B cell (primary cell): ENCODE measurements at regions not wholly inside any gene's neighbourhood (a gene's known extent, or its start where the extent isn't known, plus 50 kb on each side); places are given as distances from the start of the nearest gene placed in this dataset.

Experiments
- ATAC-seq: fragments of 200-7000 bp; cut with Tn5 transposase; one replicate; pipeline ENCODE4 v1.10.0; 2021; ENCODE audit warnings: low read depth, mild to moderate bottlenecking, moderate number of reproducible peaks, moderate library complexity
- CTCF ChIA-PET: fragments of 350-600 bp; sonication (Branson Sonifier 250); formaldehyde crosslinking; loops from one replicate; lab custom pipeline; 2021; ENCODE audit warnings: antibody characterized with exemption, inconsistent platforms; lab: Charles Lee
- POLR2A ChIA-PET: fragments of 350-600 bp; sonication (Branson Sonifier 250); formaldehyde crosslinking; loops from one replicate; lab custom pipeline; 2021; ENCODE audit warnings: antibody characterized with exemption; lab: Charles Lee
- DNase-seq: peaks from one replicate; pipeline ENCODE4 v3.0.0; 2013
- H2AFZ ChIP-seq: 2 replicates; pipeline ENCODE4 v1.6.1; 2012; ENCODE audit warnings: mild to moderate bottlenecking, low read depth, low read length; ENCODE audit not compliant: insufficient read depth, poor library complexity, severe bottlenecking
- H3K27ac ChIP-seq, 2 donors: 1 replicate in 1 of 2; 2 replicates in 1 of 2; pipeline ENCODE4 v1.5.1; 2012 to 2013; ENCODE audit warnings: low read length in 2 of 2, mild to moderate bottlenecking in 2 of 2, moderate library complexity in 1 of 2
- H3K27me3 ChIP-seq, 4 experiments: fragments of 200-600 bp in 1 of 4; sonication (generic) in 1 of 4; replicated peaks in 1 of 4; 1 replicate in 2 of 4; 2 replicates in 2 of 4; pipeline versions ENCODE4 v1.6.1 to v1.7.0; 2013 to 2016; ENCODE audit warnings: low read length in 3 of 4, mild to moderate bottlenecking in 2 of 4, mixed read lengths in 1 of 4, moderate library complexity in 1 of 4; ENCODE audit not compliant: insufficient read depth in 4 of 4, control insufficient read depth in 3 of 4; ENCODE audit errors: control extremely low read depth in 1 of 4
- H3K36me3 ChIP-seq, 2 experiments: replicated peaks in 1 of 2; 1 replicate in 1 of 2; 2 replicates in 1 of 2; pipeline versions ENCODE4 v1.6.1 to v1.7.1; 2013; ENCODE audit warnings: low read length in 1 of 2; ENCODE audit not compliant: insufficient read depth in 2 of 2, control insufficient read depth in 1 of 2; ENCODE audit errors: control extremely low read depth in 1 of 2, extremely low read depth in 1 of 2
- H3K4me1 ChIP-seq, 2 donors: fragments of 200-600 bp in 1 of 2; sonication (generic) in 1 of 2; 1 replicate in 1 of 2; 2 replicates in 1 of 2; pipeline versions ENCODE4 v1.5.1 to v1.6.1; 2013 to 2017; ENCODE audit warnings: low read length in 2 of 2; ENCODE audit not compliant: control insufficient read depth in 2 of 2, insufficient read depth in 2 of 2
- H3K4me2 ChIP-seq: replicated peaks from 2 replicates; pipeline ENCODE3; 2012; ENCODE audit warnings: mild to moderate bottlenecking, low read depth, low read length; ENCODE audit not compliant: poor library complexity, severe bottlenecking
- H3K4me3 ChIP-seq, 5 experiments: fragments of 200-600 bp in 1 of 5; sonication (generic) in 1 of 5; 1 replicate in 3 of 5; 2 replicates in 2 of 5; pipeline versions ENCODE4 v1.5.1 to v1.7.0; 2011 to 2016; ENCODE audit warnings: low read length in 4 of 5, mild to moderate bottlenecking in 4 of 5, low read depth in 2 of 5, control low read depth in 1 of 5, moderate library complexity in 1 of 5; ENCODE audit not compliant: insufficient read depth in 1 of 5; ENCODE audit errors: control extremely low read depth in 1 of 5, extremely low read depth in 1 of 5
- H3K79me2 ChIP-seq: fragments of 200-600 bp; sonication (generic); one replicate; pipeline ENCODE4 v1.6.0; 2016; ENCODE audit warnings: low read length; ENCODE audit not compliant: control insufficient read depth, insufficient read depth
- H3K9ac ChIP-seq: fragments of 200-600 bp; sonication (generic); 2 replicates; pipeline ENCODE4 v1.6.1; 2017; ENCODE audit warnings: mild to moderate bottlenecking, low read length, moderate library complexity
- H3K9me3 ChIP-seq, 3 donors: one replicate each; pipeline versions ENCODE4 v1.6.1 to v1.7.1; 2013; ENCODE audit warnings: low read length in 2 of 3; ENCODE audit not compliant: control insufficient read depth in 2 of 3, insufficient read depth in 1 of 3; ENCODE audit errors: control extremely low read depth in 1 of 3
- H4K20me1 ChIP-seq: 2 replicates; pipeline ENCODE4 v1.6.0; 2012; ENCODE audit warnings: mild to moderate bottlenecking, low read length; ENCODE audit not compliant: insufficient read depth, control insufficient read depth, poor library complexity, severe bottlenecking
- H3K27ac Mint-ChIP-seq: one replicate; pipeline ENCODE4 v1.8.0; 2021; ENCODE audit warnings: mixed read lengths
- H3K27me3 Mint-ChIP-seq: one replicate; pipeline ENCODE4 v1.8.0; 2021; ENCODE audit warnings: mixed read lengths
- H3K4me1 Mint-ChIP-seq: one replicate; pipeline ENCODE4 v1.8.0; 2021; ENCODE audit warnings: mixed read lengths
- H3K4me3 Mint-ChIP-seq: one replicate; pipeline ENCODE4 v1.8.0; 2021; ENCODE audit warnings: mixed read lengths
- H3K9me3 Mint-ChIP-seq: one replicate; pipeline ENCODE4 v1.8.0; 2022; ENCODE audit warnings: mixed read lengths; ENCODE audit not compliant: insufficient read depth
- EZH2 ChIP-seq: IDR thresholded peaks from 2 replicates; pipeline ENCODE4 v1.6.1; 2012; ENCODE audit warnings: borderline replicate concordance, low read depth, mild to moderate bottlenecking, moderate library complexity, low read length; ENCODE audit not compliant: insufficient read depth, poor library complexity, severe bottlenecking
- WGBS: methylation state at CpG from one replicate; pipeline ENCODE4 v1.1.5; 2013; ENCODE audit warnings: missing lambda C conversion rate; ENCODE audit not compliant: insufficient coverage; 5-methylcytosine and 5-hydroxymethylcytosine counted together
- intact Hi-C: fragments of 100-400 bp; cut with micrococcal nuclease; formaldehyde crosslinking; loops from one replicate; pipeline ENCODE4 v1.10.0; 2022
- TF ChIP-seq, protein P1 (sequence below): fragments of 200-600 bp; IDR thresholded peaks from one replicate; pipeline ENCODE4 v1.8.0; 2022; ENCODE audit warnings: antibody characterized with exemption, mild to moderate bottlenecking

GRCh38 chr11:116368784-116369183 is 404.0 kb downstream of the BUD13 start:
- Histone ChIP-seq H3K4me3 (no peak overlapping the region), H3K9ac (no peak overlapping the region), H3K9me3 (peaks cover 0 to 11% (median 0%) of the 10 kb centered on the region in 3 donors), H3K79me2 (no peaks in the 10 kb centered on the region), H2AFZ (no peak overlapping the region), H3K4me2 (no peak overlapping the region), H3K27me3 (peaks cover 0 to 3% (median 0%) of the 10 kb centered on the region in 4 experiments), H3K36me3 (no peaks in the 10 kb centered on the region), H3K27ac (no peak overlapping the region), H4K20me1 (no peaks in the 10 kb centered on the region), H3K4me1 (no peaks in the 10 kb centered on the region)
- intact Hi-C loops, result no loop called here
- H3K27me3 Mint-ChIP-seq, result peaks cover 3% of the 10 kb centered on the region
- POLR2A ChIA-PET, result no interaction called here
- CTCF ChIA-PET, result no interaction called here
- DNase-seq, result no peak
- no peak for ATAC-seq
- no peaks in the 10 kb centered on the region for H3K9me3 Mint-ChIP-seq
- WGBS, result 65% methylated on average over 4 of the region's 5 CpGs
- H3K4me1 Mint-ChIP-seq, result no peaks in the 10 kb centered on the region
- no peak overlapping the region for H3K27ac Mint-ChIP-seq
- no peak overlapping the region for H3K4me3 Mint-ChIP-seq
- no peak for TF ChIP-seq EZH2
- TF ChIP-seq, protein P1, sequence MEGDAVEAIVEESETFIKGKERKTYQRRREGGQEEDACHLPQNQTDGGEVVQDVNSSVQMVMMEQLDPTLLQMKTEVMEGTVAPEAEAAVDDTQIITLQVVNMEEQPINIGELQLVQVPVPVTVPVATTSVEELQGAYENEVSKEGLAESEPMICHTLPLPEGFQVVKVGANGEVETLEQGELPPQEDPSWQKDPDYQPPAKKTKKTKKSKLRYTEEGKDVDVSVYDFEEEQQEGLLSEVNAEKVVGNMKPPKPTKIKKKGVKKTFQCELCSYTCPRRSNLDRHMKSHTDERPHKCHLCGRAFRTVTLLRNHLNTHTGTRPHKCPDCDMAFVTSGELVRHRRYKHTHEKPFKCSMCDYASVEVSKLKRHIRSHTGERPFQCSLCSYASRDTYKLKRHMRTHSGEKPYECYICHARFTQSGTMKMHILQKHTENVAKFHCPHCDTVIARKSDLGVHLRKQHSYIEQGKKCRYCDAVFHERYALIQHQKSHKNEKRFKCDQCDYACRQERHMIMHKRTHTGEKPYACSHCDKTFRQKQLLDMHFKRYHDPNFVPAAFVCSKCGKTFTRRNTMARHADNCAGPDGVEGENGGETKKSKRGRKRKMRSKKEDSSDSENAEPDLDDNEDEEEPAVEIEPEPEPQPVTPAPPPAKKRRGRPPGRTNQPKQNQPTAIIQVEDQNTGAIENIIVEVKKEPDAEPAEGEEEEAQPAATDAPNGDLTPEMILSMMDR, result no peak

- Histone ChIP-seq H3K27me3 (peaks cover 0 to 3% (median 0%) of the 10 kb centered on the region in 4 experiments), H3K27ac (no peak overlapping the region), H3K9me3 (peaks cover 0 to 11% (median 0%) of the 10 kb centered on the region in 3 donors), H3K4me2 (no peak overlapping the region), H4K20me1 (no peaks in the 10 kb centered on the region), H3K9ac (no peak overlapping the region), H3K4me3 (no peak overlapping the region), H2AFZ (no peak overlapping the region), H3K79me2 (no peaks in the 10 kb centered on the region), H3K36me3 (no peaks in the 10 kb centered on the region), H3K4me1 (no peaks in the 10 kb centered on the region)
- TF ChIP-seq EZH2, result no peak
- TF ChIP-seq, protein P1, result no peak
- H3K4me1 Mint-ChIP-seq, result no peaks in the 10 kb centered on the region
- no peak overlapping the region for H3K4me3 Mint-ChIP-seq
- DNase-seq, result no peak
- 26% methylated on average over 4 of the region's 4 CpGs for WGBS
- ATAC-seq, result no peak
- H3K27me3 Mint-ChIP-seq, result peaks cover 9% of the 10 kb centered on the region
- intact Hi-C loops, result no loop called here
- CTCF ChIA-PET, result no interaction called here
- POLR2A ChIA-PET, result no interaction called here
- no peaks in the 10 kb centered on the region for H3K9me3 Mint-ChIP-seq
- no peak overlapping the region for H3K27ac Mint-ChIP-seq
These were observed 405.7 kb downstream of the BUD13 start for GRCh38 chr11:116366980-116367645.
